Skin epidermis (tissue), 12 donors: ENCODE measurements at regions not wholly inside any gene's neighbourhood (a gene's known extent, or its start where the extent isn't known, plus 50 kb on each side); places are given as distances from the start of the nearest gene placed in this dataset.
A peak's percentile ranks its signal among the peaks of the same experiment; 100 is the strongest.

Experiments used
- H3K27ac ChIP-seq, 21 experiments: fragments of 200-600 bp; sonication (generic) in 11 of 21; one replicate each; pipeline ENCODE4 v1.5.0; 2020; ENCODE audit warnings: mild to moderate bottlenecking in 3 of 21, inconsistent platforms in 2 of 21, moderate library complexity in 2 of 21
- H3K4me3 ChIP-seq, 7 experiments: fragments of 200-600 bp; sonication (generic) in 2 of 7; one replicate each; pipeline ENCODE4 v1.5.0; 2020; ENCODE audit warnings: inconsistent platforms in 2 of 7, mild to moderate bottlenecking in 2 of 7, moderate library complexity in 1 of 7

GRCh38 chr3:141418751-141419150, 50.4 kb downstream of the ZBTB38 start:
- H3K4me3 ChIP-seq: no peak overlapping the region
- peak overlapping the region in 4 of 21 experiments; percentile 14 to 59 (median 36) for H3K27ac ChIP-seq

DNA sequence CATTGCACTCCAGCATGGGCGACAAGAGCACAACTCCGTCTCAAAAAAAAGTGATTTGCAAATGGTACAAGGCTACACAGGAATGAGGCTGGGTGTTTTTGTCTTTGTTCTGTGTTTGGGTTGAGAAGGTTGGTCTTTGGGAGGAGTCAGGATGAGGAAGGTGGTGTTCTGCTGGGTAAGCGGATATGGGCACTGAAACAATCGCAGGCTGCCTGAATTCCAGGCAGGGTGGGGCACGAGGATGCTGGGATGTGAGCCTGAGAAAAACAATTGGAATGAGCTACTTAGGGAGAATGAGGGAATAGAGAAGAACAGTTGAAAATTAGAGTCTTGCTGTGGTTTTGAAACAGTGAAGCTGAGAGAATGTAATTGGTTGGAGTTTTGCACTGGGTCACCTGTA, 51.6 kb downstream of the ZBTB38 start:
- no peak overlapping the region for H3K4me3 ChIP-seq
- peak overlapping the region in 12 of 21 experiments; percentile 8 to 64 (median 49) for H3K27ac ChIP-seq

GRCh38 chr3:141421186-141421585, 52.9 kb downstream of the ZBTB38 start:
- Histone ChIP-seq H3K27ac (peak overlapping the region in 5 of 21 experiments; percentile 6 to 47 (median 10)), H3K4me3 (no peak overlapping the region)

DNA sequence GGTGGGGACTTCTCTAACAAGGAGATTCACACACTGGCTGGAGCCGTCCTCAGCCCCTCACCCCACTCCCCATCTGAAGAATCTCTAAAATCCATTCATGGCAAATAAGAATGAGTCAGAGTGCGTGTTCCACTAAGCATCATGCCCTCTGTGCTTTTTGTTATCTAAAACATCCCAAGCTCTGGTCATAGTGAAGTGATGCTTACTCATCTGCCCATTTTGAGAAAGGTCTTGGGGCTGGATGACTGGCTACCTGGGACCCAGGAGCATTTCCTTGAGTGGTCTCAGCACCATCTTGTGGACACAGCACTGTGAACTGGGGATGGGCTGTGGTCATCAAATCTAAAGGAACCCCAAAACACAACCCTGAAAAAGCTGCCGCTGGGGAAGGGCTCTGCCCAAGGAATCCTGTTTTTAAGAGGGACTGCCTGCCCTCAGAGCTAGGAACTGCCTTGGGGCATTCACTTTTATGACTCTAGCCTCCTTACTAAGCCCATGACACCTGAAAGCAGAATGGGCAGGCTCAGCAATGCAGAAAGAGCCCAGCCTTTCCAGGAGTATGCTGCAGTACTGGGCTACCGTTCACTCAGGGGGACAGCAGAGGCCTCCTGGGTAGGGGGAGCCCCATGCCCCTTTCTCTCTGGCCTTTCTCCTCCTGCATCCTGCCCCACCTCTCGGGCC, 53.5 kb downstream of the ZBTB38 start:
- Histone ChIP-seq H3K4me3 (no peak overlapping the region), H3K27ac (peak overlapping the region in 8 of 21 experiments; percentile 8 to 69 (median 32))

GRCh38 chr3:141422961-141423582, 54.8 kb downstream of the ZBTB38 start:
- H3K4me3 ChIP-seq: no peak overlapping the region
- no peak overlapping the region for H3K27ac ChIP-seq

DNA sequence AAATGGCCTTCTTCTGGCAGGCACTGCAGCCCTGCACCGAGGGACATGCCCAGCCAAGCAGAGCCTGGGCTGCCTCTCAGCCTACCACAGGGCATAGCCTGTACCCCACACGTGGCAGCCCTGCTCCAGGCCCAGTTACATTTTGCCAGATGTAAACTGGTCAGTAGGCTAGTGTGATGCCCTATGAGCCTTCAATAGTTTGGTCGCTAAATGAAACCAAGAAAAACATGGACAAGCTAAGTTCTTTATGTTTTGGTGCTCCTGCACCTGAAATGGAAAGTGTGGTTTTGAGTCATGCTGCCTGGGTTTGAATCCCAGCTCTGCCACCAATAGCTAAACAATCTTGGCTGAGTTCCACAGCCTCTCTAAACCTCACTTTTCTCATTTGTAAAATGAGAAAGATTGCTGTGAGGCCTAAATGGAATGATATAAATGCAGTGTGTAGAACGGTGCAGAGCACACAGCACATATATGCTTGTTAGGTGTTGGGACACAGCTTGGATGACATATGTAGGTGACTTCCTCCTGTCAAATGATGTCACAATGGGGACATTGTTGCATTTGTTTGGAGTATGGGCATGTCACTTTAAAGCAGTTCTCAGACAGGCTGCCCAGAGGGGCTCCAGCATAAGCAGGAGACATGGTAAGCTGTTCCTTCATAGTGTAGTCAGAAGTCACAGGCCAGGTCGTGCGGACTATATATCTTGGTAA, 57.4 kb downstream of the ZBTB38 start:
- Histone ChIP-seq H3K4me3 (no peak overlapping the region), H3K27ac (peak overlapping the region in 12 of 21 experiments; percentile 3 to 80 (median 38))

GRCh38 chr3:141426404-141427034, 58.2 kb downstream of the ZBTB38 start:
- Histone ChIP-seq H3K4me3 (no peak overlapping the region), H3K27ac (peak overlapping the region in 15 of 21 experiments; percentile 1 to 80 (median 46))

DNA sequence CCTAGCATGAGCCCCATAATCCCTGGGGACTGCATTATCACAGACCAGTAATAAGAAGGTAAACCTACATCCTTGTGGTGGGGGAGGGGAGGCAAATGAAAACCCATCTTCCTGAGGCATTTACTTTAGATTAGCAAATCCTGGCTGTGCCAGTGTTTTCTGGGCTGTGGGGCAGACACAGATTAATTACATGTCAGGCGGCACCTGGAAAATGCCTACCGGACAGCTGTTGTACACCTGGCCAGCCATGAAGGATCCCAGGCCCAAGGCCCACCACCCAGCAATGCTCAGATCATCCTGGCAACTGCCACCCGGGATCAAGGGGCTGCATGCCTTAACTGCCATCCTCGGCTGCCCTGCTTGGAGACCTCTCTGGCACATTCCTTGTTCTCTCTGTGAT, 59.1 kb upstream of the RASA2 start:
- Histone ChIP-seq H3K4me3 (no peak overlapping the region), H3K27ac (peak overlapping the region in 7 of 21 experiments; percentile 3 to 51 (median 31))

GRCh38 chr3:141429371-141430035, 57.3 kb upstream of the RASA2 start:
- H3K4me3 ChIP-seq: no peak overlapping the region
- H3K27ac ChIP-seq: no peak overlapping the region

GRCh38 chr3:141430316-141430715, 56.5 kb upstream of the RASA2 start:
- Histone ChIP-seq H3K27ac (no peak overlapping the region), H3K4me3 (no peak overlapping the region)

GRCh38 chr3:141431411-141432378, 55.1 kb upstream of the RASA2 start:
- no peak overlapping the region for H3K4me3 ChIP-seq
- H3K27ac ChIP-seq: peak overlapping the region in 9 of 21 experiments; percentile 5 to 67 (median 36)

DNA sequence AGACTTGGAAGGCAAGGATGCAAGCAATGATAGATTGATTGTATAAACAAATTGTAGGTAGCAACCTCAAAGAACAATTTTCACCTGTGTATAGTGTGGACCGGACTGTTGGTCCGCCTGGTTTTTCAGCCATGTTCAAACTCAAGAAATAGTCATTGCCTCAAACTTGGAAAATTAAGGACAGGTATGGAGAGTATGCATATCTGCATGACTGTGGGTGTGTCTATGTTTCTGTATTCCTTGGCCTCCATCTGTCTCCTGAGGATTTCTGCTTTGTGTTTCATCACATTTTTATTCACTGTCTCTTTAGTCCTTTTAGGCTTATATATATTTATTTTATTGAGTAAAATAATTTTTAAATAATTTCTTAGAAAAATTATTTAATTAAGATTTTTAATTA, 53.9 kb upstream of the RASA2 start:
- H3K27ac ChIP-seq: peak overlapping the region in 1 of 21 experiments; percentile 66
- no peak overlapping the region for H3K4me3 ChIP-seq

DNA sequence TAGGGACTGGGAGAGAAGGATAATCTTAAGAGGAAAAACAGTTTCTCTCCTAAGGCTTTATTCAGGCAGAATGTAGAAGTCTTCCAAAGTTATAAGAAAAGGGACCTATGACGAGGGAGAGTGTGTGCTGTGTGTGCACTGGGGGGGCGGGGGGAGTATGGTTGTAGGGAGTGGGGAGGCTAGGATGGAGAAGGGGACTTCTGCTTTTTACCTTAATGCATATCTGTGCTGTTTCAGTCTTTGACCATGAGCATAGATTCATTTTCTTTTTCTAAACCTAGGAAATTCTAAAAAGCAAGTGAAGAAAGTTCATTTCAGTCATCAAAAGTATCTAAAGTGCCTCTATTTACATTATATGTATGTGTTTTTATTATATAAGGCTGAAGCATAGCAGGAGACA, 52.6 kb upstream of the RASA2 start:
- Histone ChIP-seq H3K27ac (no peak overlapping the region), H3K4me3 (no peak overlapping the region)

DNA sequence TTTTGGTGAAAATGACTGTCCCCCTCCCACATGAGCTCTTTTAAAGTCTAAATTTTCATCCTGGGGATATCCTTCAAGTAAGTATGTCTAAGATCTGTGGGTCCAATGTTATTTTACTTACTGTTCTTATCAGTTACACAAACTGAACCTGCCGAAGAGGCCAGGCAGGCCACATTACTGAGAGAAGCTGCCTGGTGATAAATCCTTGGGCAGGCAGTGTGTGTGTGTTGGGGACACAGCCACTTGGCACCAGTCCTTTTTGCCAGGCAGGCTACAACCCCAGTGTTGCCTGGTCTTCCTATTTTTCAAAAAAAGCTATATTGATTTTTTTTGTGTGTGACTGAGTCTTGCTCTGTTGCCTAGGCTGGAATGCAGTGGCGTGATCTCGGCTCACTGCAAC, 50.6 kb upstream of the RASA2 start:
- H3K4me3 ChIP-seq: no peak overlapping the region
- H3K27ac ChIP-seq: no peak overlapping the region
